GM12878 (cell line): ENCODE measurements at regions not wholly inside any gene's neighbourhood (a gene's known extent, or its start where the extent isn't known, plus 50 kb on each side); places are given as distances from the start of the nearest gene placed in this dataset.

Experiments
- ATAC-seq: fragments of 200-7000 bp; cut with Tn5 transposase; 3 replicates; pipeline ENCODE4 v1.9.1; 2020; ENCODE audit warnings: mild to moderate bottlenecking, moderate library complexity
- BruUV-seq: library from RNA; stranded (reverse); fragments of 400-500 nt; replicated peaks from 2 replicates; lab custom pipeline; 2021; lab: Mats Ljungman, UMichigan
- CTCF ChIA-PET: fragments of 300-600 bp; sonication (Branson Sonifier 250); formaldehyde crosslinking; extraction: SDS; loops from one replicate; lab custom pipeline; 2021; ENCODE audit warnings: inconsistent platforms; lab: Yijun Ruan, JAX
- POLR2A ChIA-PET: fragments of 350-600 bp; formaldehyde crosslinking; extraction: SDS; loops from one replicate; lab custom pipeline; 2021; ENCODE audit warnings: inconsistent platforms; lab: Charles Lee
- RAD21 ChIA-PET: fragments of 300-600 bp; sonication (Branson Sonifier 250); formaldehyde crosslinking; loops from one replicate; lab custom pipeline; 2023; ENCODE audit warnings: antibody characterized with exemption; ENCODE audit not compliant: unreplicated experiment; lab: Charles Lee
- SMC1A ChIA-PET: fragments of 300-600 bp; sonication (Branson Sonifier 250); formaldehyde crosslinking; loops from one replicate; lab custom pipeline; 2023; ENCODE audit not compliant: unreplicated experiment, uncharacterized antibody; lab: Charles Lee
- DNase-seq: peaks from one replicate; pipeline ENCODE4 v3.0.0-alpha.2; 2011; ENCODE audit warnings: low read depth, low spot score
- FAIRE-seq: peaks from 3 replicates; lab custom pipeline; 2011; peaks lifted over from hg19 to GRCh38; lab: Jason Lieb, UNC
- H2AFZ ChIP-seq: 2 replicates; pipeline ENCODE4 v1.6.0; 2011; ENCODE audit warnings: low read depth, low read length, control low read depth; ENCODE audit not compliant: control insufficient read depth
- H3K27ac ChIP-seq: 2 replicates; pipeline ENCODE4 v1.5.1; 2011; ENCODE audit warnings: control low read depth; ENCODE audit not compliant: control insufficient read depth, insufficient read depth
- H3K27me3 ChIP-seq, 2 experiments: replicated peaks in 1 of 2; 2 replicates each; pipeline versions ENCODE4 v1.6.0 to v1.6.1; 2011; ENCODE audit warnings: low read length in 1 of 2; ENCODE audit not compliant: control insufficient read depth in 2 of 2, insufficient read depth in 2 of 2
- H3K36me3 ChIP-seq, 2 experiments: 2 replicates each; pipeline ENCODE4 v1.5.1; 2011; ENCODE audit warnings: low read length in 1 of 2; ENCODE audit not compliant: control insufficient read depth in 2 of 2, insufficient read depth in 2 of 2
- H3K4me1 ChIP-seq: 2 replicates; pipeline ENCODE4 v1.6.1; 2011; ENCODE audit warnings: mild to moderate bottlenecking, low read length, moderate library complexity, mixed read lengths; ENCODE audit not compliant: control insufficient read depth, insufficient read depth
- H3K4me2 ChIP-seq: 2 replicates; pipeline ENCODE4 v1.6.0; 2011; ENCODE audit warnings: control low read depth; ENCODE audit not compliant: control insufficient read depth, insufficient read depth
- H3K4me3 ChIP-seq: fragments of 200-600 bp; sonication (generic); 2 replicates; pipeline ENCODE4 v1.5.1; 2016
- H3K79me2 ChIP-seq: 2 replicates; pipeline ENCODE4 v1.6.0; 2011; ENCODE audit warnings: low read length; ENCODE audit not compliant: control insufficient read depth, insufficient read depth
- H3K9ac ChIP-seq: 2 replicates; pipeline ENCODE4 v1.8.0; 2011; ENCODE audit warnings: low read length, control low read depth, mixed read lengths; ENCODE audit not compliant: control insufficient read depth, insufficient read depth
- H3K9me3 ChIP-seq: replicated peaks from 3 replicates; pipeline ENCODE4 v1.5.1; 2011; ENCODE audit warnings: mild to moderate bottlenecking, low read length; ENCODE audit not compliant: control insufficient read depth, insufficient read depth
- H4K20me1 ChIP-seq: 2 replicates; pipeline ENCODE4 v1.6.0; 2011; ENCODE audit not compliant: control insufficient read depth, insufficient read depth
- ATF7 ChIP-seq: fragments of 450-650 bp; IDR thresholded peaks from 2 replicates; pipeline ENCODE4 v1.6.1; 2016; ENCODE audit warnings: low read depth, mild to moderate bottlenecking
- BCL11A ChIP-seq: IDR thresholded peaks from 2 replicates; pipeline ENCODE4 v1.6.1; 2011; ENCODE audit warnings: low read depth, low read length
- CBX3 ChIP-seq: fragments of 200-600 bp; sonication (generic); IDR thresholded peaks from 2 replicates; pipeline ENCODE4 v1.6.1; 2016; ENCODE audit warnings: low read depth, borderline replicate concordance
- EED ChIP-seq: sonication (generic); IDR thresholded peaks from 2 replicates; pipeline ENCODE4 v1.6.1; 2016; ENCODE audit warnings: antibody characterized with exemption, low read depth
- EP300 ChIP-seq, 2 experiments: fragments of 150-350 bp in 1 of 2; IDR thresholded peaks; 2 replicates each; pipeline ENCODE4 v1.6.1; 2011 to 2012; ENCODE audit warnings: low read depth in 2 of 2, low read length in 2 of 2, borderline replicate concordance in 1 of 2, improper control_type of control experiment in 1 of 2, inconsistent platforms in 1 of 2; ENCODE audit not compliant: control insufficient read depth in 1 of 2
- ETV6 ChIP-seq, 2 experiments: fragments of 450-650 bp in 1 of 2; IDR thresholded peaks in 1 of 2; conservative IDR thresholded peaks in 1 of 2; 2 replicates each; pipeline ENCODE4 v1.6.1; 2014; ENCODE audit warnings: antibody characterized with exemption in 1 of 2, borderline replicate concordance in 1 of 2, low read depth in 1 of 2, mild to moderate bottlenecking in 1 of 2, moderate library complexity in 1 of 2
- IKZF2 ChIP-seq, 2 experiments: fragments of 450-650 bp; IDR thresholded peaks; 2 replicates each; pipeline ENCODE4 v1.6.1; 2017; ENCODE audit warnings: mild to moderate bottlenecking in 2 of 2, moderate library complexity in 2 of 2
- MEF2B ChIP-seq: fragments of 450-650 bp; IDR thresholded peaks from 2 replicates; pipeline ENCODE4 v1.6.1; 2018; ENCODE audit warnings: mild to moderate bottlenecking, moderate library complexity; ENCODE audit not compliant: partially characterized antibody, poor library complexity, severe bottlenecking
- MYB ChIP-seq: fragments of 150-350 bp; IDR thresholded peaks from 2 replicates; pipeline ENCODE4 v1.6.1; 2014; ENCODE audit warnings: mild to moderate bottlenecking, low read depth, low read length, borderline replicate concordance
- NR2F1 ChIP-seq: fragments of 450-650 bp; conservative IDR thresholded peaks from 2 replicates; pipeline ENCODE4 v1.6.1; 2017; ENCODE audit warnings: mild to moderate bottlenecking
- PAX8 ChIP-seq: fragments of 450-650 bp; IDR thresholded peaks from 2 replicates; pipeline ENCODE4 v1.6.1; 2017; ENCODE audit warnings: mild to moderate bottlenecking, moderate library complexity
- SMAD1 ChIP-seq: fragments of 450-650 bp; IDR thresholded peaks from 2 replicates; pipeline ENCODE4 v1.6.1; 2018; ENCODE audit warnings: mild to moderate bottlenecking, low read depth; ENCODE audit not compliant: partially characterized antibody
- SPI1 ChIP-seq: IDR thresholded peaks from 2 replicates; pipeline ENCODE4 v1.6.1; 2011; ENCODE audit warnings: low read depth, mild to moderate bottlenecking, low read length, moderate library complexity, borderline replicate concordance; ENCODE audit not compliant: insufficient read depth
- SUPT20H ChIP-seq: IDR thresholded peaks from 2 replicates; pipeline ENCODE4 v1.6.1; 2011; ENCODE audit warnings: low read depth, mild to moderate bottlenecking, low read length, moderate library complexity, borderline replicate concordance; ENCODE audit not compliant: control insufficient read depth
- ZZZ3 ChIP-seq: IDR thresholded peaks from 2 replicates; pipeline ENCODE4 v1.6.1; 2011; ENCODE audit warnings: low read depth; ENCODE audit not compliant: control insufficient read depth, insufficient read length
- WGBS: methylation state at CpG from one replicate; pipeline ENCODE4 v1.1.6; 2016; ENCODE audit warnings: low lambda C conversion rate; ENCODE audit not compliant: insufficient replicate concordance, insufficient coverage; ENCODE audit errors: missing lambda C conversion rate; 5-methylcytosine and 5-hydroxymethylcytosine counted together
- in situ Hi-C: fragments of 300-500 bp; cut with MboI; formaldehyde crosslinking; loops from 9 replicates; pipeline ENCODE4 v1.14.3; 2018; ENCODE audit warnings: mixed read lengths
- intact Hi-C: fragments of 100-400 bp; cut with micrococcal nuclease; formaldehyde crosslinking; loops from one replicate; pipeline ENCODE4 v1.14.2; 2022; ENCODE audit not compliant: unreplicated experiment
- TF ChIP-seq, protein P1 (sequence below): fragments of 450-650 bp; IDR thresholded peaks from 2 replicates; pipeline ENCODE4 v1.6.1; 2017; ENCODE audit warnings: mild to moderate bottlenecking, moderate library complexity
- TF ChIP-seq, protein P2 (sequence below): IDR thresholded peaks from 2 replicates; pipeline ENCODE4 v1.6.1; 2011; ENCODE audit warnings: mild to moderate bottlenecking, low read depth, low read length, moderate library complexity; ENCODE audit not compliant: insufficient replicate concordance

GRCh38 chr5:107289030-107289714, 381.6 kb downstream of the EFNA5 start:
- H3K9ac ChIP-seq: no peak overlapping the region
- DNase-seq (peak; percentile 91), FAIRE-seq (peak; percentile 81), ATAC-seq (peak; percentile 94)
- WGBS: 0% methylated on average over 4 of the region's 4 CpGs
- CTCF ChIA-PET: interaction anchor here (0.7 to 1.7 kb wide), 7 partner anchors 19 to 283 kb away, joined by 3 to 8 read pairs (median 3); no protein-coding TSS in a partner anchor
- H3K79me2 ChIP-seq: no peaks in the 10 kb centered on the region
- no peaks in the 10 kb centered on the region; the same call in 2 of the 3 replicates for H3K9me3 ChIP-seq
- SMC1A ChIA-PET: interaction anchor here (0.6 to 3.4 kb wide), 24 partner anchors 10 to 1056 kb away, joined by 3 to 23 read pairs (median 4); no protein-coding TSS in a partner anchor
- POLR2A ChIA-PET: interaction anchor here (0.7 to 1.0 kb wide), 4 partner anchors 10 to 100 kb away, joined by 3 to 5 read pairs (median 4); no protein-coding TSS in a partner anchor
- H3K27me3 ChIP-seq: no peaks in the 10 kb centered on the region; a peak in 1 of 4 replicates
- peak overlapping the region; percentile 14; the same call in 1 of the 2 replicates for H3K27ac ChIP-seq
- H3K36me3 ChIP-seq: no peaks in the 10 kb centered on the region
- no TSS peak for BruUV-seq
- H3K4me1 ChIP-seq: peaks cover 23% of the 10 kb centered on the region
- H3K4me3 ChIP-seq: no peak overlapping the region
- RAD21 ChIA-PET: interaction anchor here (0.9 to 2.7 kb wide), 21 partner anchors 9 to 385 kb away, joined by 3 to 17 read pairs (median 4); no protein-coding TSS in a partner anchor
- H4K20me1 ChIP-seq: no peaks in the 10 kb centered on the region
- intact Hi-C loops (loop anchor here (1.0 to 5.0 kb wide), 5 partner anchors 76 to 383 kb away; partner anchors contain the start of gene EFNA5), in situ Hi-C loops (no loop called here)
- peak overlapping the region; percentile 56 for H3K4me2 ChIP-seq
- no peak overlapping the region for H2AFZ ChIP-seq
- TF ChIP-seq, protein P1, sequence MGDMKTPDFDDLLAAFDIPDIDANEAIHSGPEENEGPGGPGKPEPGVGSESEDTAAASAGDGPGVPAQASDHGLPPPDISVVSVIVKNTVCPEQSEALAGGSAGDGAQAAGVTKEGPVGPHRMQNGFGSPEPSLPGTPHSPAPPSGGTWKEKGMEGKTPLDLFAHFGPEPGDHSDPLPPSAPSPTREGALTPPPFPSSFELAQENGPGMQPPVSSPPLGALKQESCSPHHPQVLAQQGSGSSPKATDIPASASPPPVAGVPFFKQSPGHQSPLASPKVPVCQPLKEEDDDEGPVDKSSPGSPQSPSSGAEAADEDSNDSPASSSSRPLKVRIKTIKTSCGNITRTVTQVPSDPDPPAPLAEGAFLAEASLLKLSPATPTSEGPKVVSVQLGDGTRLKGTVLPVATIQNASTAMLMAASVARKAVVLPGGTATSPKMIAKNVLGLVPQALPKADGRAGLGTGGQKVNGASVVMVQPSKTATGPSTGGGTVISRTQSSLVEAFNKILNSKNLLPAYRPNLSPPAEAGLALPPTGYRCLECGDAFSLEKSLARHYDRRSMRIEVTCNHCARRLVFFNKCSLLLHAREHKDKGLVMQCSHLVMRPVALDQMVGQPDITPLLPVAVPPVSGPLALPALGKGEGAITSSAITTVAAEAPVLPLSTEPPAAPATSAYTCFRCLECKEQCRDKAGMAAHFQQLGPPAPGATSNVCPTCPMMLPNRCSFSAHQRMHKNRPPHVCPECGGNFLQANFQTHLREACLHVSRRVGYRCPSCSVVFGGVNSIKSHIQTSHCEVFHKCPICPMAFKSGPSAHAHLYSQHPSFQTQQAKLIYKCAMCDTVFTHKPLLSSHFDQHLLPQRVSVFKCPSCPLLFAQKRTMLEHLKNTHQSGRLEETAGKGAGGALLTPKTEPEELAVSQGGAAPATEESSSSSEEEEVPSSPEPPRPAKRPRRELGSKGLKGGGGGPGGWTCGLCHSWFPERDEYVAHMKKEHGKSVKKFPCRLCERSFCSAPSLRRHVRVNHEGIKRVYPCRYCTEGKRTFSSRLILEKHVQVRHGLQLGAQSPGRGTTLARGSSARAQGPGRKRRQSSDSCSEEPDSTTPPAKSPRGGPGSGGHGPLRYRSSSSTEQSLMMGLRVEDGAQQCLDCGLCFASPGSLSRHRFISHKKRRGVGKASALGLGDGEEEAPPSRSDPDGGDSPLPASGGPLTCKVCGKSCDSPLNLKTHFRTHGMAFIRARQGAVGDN: 0 out of 2 replicates have a peak, but pooled peaks have one; percentile 61
- TF ChIP-seq CBX3 (no peak), MEF2B (peak; percentile 70), ZZZ3 (no peak), EED (peak; percentile 63; the same call in 1 of the 2 replicates), BCL11A (peak; percentile 98), MYB (peak; percentile 48; the same call in 1 of the 2 replicates), ETV6 (conservative IDR thresholded peaks at IDR 0.05 in 1 of 2, IDR thresholded peaks at IDR 0.05 in 1 of 2; ENCODE audit: borderline replicate concordance in 1 of 2, low read depth in 1 of 2) (peak in 1 of 2 experiments; percentile 60; a peak in 1 of 4 replicates), SPI1 (peak; percentile 71; the same call in 1 of the 2 replicates), ATF7 (peak; percentile 91), EP300 (IDR thresholded peaks at IDR 0.05; ENCODE audit: borderline replicate concordance in 1 of 2, control insufficient read depth in 1 of 2, low read depth in 2 of 2, low read length in 2 of 2) (peak; percentile 92 to 95), SUPT20H (no peak), PAX8 (peak; percentile 87), NR2F1 (peak; percentile 69), IKZF2 (IDR thresholded peaks at IDR 0.05) (peak; percentile 97 to 98), SMAD1 (peak; percentile 55)
- TF ChIP-seq, protein P2, sequence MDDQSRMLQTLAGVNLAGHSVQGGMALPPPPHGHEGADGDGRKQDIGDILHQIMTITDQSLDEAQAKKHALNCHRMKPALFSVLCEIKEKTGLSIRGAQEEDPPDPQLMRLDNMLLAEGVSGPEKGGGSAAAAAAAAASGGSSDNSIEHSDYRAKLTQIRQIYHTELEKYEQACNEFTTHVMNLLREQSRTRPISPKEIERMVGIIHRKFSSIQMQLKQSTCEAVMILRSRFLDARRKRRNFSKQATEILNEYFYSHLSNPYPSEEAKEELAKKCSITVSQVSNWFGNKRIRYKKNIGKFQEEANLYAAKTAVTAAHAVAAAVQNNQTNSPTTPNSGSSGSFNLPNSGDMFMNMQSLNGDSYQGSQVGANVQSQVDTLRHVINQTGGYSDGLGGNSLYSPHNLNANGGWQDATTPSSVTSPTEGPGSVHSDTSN: peak; percentile 64
